ENCODE measurements at regions not wholly inside any gene's neighbourhood (a gene's known extent, or its start where the extent isn't known, plus 50 kb on each side); places are given as distances from the start of the nearest gene placed in this dataset.

DNA sequence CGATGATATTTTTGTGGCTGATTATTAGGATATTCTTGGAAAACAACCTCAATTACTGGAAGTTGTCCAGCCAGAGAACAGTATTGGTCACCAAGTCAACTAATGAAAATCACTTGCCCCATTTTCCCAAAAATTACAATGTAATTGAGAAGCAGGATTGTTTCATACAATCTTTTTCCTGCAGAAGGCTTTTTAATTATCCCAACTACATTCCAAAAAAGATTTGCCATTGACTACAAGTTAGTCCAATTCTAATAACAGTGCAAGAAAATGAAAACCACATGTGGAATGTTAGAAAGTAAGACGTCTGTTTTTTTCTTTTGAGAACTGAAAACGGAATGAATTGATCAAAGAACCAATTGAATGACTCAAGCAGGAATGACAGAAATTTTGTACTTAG, 1195.8 kb downstream of the SORCS1 start:
- no peak for TF ChIP-seq SIN3A (IDR thresholded peaks at IDR 0.05; ENCODE audit: borderline replicate concordance, insufficient read depth, low read depth, low read length)
- TF ChIP-seq, protein P1, sequence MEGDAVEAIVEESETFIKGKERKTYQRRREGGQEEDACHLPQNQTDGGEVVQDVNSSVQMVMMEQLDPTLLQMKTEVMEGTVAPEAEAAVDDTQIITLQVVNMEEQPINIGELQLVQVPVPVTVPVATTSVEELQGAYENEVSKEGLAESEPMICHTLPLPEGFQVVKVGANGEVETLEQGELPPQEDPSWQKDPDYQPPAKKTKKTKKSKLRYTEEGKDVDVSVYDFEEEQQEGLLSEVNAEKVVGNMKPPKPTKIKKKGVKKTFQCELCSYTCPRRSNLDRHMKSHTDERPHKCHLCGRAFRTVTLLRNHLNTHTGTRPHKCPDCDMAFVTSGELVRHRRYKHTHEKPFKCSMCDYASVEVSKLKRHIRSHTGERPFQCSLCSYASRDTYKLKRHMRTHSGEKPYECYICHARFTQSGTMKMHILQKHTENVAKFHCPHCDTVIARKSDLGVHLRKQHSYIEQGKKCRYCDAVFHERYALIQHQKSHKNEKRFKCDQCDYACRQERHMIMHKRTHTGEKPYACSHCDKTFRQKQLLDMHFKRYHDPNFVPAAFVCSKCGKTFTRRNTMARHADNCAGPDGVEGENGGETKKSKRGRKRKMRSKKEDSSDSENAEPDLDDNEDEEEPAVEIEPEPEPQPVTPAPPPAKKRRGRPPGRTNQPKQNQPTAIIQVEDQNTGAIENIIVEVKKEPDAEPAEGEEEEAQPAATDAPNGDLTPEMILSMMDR (IDR thresholded peaks at IDR 0.05) = no peak

All from Panc1 (cell line).